ENCODE measurements at regions not wholly inside any gene's neighbourhood (a gene's known extent, or its start where the extent isn't known, plus 50 kb on each side); places are given as distances from the start of the nearest gene placed in this dataset.

DNA sequence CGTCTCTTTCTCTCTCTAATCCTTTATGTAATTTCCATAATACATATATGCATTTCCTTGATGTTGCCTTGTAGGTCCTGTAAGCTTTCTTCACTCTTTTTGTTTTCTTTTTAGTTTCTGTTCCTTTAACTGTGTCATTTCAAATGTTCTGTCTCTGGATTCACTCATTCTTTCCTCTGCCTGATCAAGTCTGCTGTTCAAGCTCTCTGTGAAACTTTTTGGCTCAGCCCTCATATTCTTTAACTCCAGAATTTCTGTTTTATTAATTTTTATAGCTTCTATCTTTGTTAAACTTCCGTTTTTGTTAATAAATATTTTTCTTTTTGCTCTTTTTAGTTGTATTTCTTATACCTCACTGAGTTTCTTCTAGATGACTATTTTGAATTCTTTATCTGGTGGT is 321.3 kb upstream of the LMO3 start:
- Histone ChIP-seq H3K4me1 (no peaks in the 10 kb centered on the region), H3K9me3 (peaks cover 0 to 13% of the 10 kb centered on the region in 2 donors), H3K27me3 (no peaks in the 10 kb centered on the region), H3K36me3 (no peaks in the 10 kb centered on the region), H3K27ac (no peak overlapping the region), H3K4me3 (no peak overlapping the region)
- DNase-seq (ENCODE audit: low spot score) = no peak
- TF ChIP-seq, protein P1, sequence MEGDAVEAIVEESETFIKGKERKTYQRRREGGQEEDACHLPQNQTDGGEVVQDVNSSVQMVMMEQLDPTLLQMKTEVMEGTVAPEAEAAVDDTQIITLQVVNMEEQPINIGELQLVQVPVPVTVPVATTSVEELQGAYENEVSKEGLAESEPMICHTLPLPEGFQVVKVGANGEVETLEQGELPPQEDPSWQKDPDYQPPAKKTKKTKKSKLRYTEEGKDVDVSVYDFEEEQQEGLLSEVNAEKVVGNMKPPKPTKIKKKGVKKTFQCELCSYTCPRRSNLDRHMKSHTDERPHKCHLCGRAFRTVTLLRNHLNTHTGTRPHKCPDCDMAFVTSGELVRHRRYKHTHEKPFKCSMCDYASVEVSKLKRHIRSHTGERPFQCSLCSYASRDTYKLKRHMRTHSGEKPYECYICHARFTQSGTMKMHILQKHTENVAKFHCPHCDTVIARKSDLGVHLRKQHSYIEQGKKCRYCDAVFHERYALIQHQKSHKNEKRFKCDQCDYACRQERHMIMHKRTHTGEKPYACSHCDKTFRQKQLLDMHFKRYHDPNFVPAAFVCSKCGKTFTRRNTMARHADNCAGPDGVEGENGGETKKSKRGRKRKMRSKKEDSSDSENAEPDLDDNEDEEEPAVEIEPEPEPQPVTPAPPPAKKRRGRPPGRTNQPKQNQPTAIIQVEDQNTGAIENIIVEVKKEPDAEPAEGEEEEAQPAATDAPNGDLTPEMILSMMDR (IDR thresholded peaks at IDR 0.05) = no peak

DNA sequence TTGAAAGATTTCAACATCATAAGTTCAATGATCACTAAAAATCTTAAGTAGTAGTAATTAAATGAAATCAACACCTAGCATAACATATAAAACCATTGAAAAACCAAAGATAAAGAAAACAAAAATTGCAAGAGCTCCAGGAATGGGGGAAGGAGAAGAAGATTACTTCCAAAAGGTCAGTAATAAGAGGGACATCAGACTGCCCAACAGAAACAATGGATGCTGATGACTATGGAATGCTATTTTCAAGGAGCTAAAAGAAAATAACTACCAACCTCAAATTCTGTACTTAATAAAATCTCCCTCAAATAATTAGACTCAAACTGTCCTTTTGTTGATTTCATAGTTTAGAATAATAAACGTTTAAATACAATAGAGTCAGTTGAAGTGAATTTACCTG is 314.5 kb upstream of the LMO3 start:
- Histone ChIP-seq H3K36me3 (no peaks in the 10 kb centered on the region), H3K9me3 (peaks cover 0 to 13% of the 10 kb centered on the region in 2 donors)
- TF ChIP-seq, protein P1 (IDR thresholded peaks at IDR 0.05) = no peak

DNA sequence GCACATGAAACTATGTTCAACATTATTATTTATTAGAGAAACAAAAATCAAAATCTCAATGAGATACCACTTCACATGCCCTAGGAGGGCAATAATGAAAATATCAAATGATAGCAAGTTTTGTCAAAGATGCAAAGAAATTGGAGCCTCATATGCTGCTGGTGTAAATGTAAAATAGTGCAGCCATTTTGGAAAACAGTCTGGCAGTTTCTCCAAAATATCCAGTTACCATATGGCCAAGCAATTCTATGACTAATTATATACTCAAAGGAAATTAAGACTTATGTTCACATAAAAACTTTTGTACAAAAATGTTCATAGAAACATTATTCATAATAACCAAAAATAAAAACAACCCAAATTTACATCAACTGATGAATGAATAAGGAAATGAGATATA is 313.6 kb upstream of the LMO3 start:
- TF ChIP-seq, protein P1 (IDR thresholded peaks at IDR 0.05) = no peak
- Histone ChIP-seq H3K36me3 (no peaks in the 10 kb centered on the region), H3K27me3 (no peaks in the 10 kb centered on the region), H3K4me1 (no peaks in the 10 kb centered on the region), H3K9me3 (peaks cover 0 to 13% of the 10 kb centered on the region in 2 donors), H3K4me3 (no peak overlapping the region), H3K27ac (no peak overlapping the region)
- no peak for DNase-seq (ENCODE audit: low spot score)

More for the DNA sequence above, 314.5 kb upstream of the LMO3 start:
- H3K4me3 ChIP-seq = no peak overlapping the region
- no peak overlapping the region for H3K27ac ChIP-seq
- no peaks in the 10 kb centered on the region for H3K4me1 ChIP-seq
- no peak for DNase-seq (ENCODE audit: low spot score)
- no peaks in the 10 kb centered on the region for H3K27me3 ChIP-seq

DNA sequence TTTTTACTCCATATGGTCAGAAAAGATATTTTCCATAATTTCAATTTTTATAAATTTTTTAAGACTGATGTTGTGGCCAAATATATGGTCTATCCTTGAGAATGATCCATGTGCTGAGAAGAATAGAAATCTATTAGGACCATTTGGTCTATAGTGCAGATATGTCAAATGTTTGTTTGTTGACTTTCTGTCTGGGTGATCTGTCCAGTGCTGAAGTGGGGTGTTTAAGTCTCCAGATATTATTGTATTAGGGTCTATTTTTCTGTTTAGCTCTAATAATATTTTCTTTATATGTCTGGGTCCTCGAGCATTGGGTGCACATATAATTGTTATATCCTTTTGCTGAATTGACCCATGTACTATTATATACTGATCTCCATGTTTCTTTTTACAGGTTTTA is 308.9 kb upstream of the LMO3 start:
- H3K4me3 ChIP-seq = no peak overlapping the region
- no peaks in the 10 kb centered on the region for H3K4me1 ChIP-seq
- DNase-seq (ENCODE audit: low spot score) = no peak
- H3K9me3 ChIP-seq = no peaks in the 10 kb centered on the region
- H3K27ac ChIP-seq = no peak overlapping the region
- H3K27me3 ChIP-seq = no peaks in the 10 kb centered on the region
- TF ChIP-seq, protein P1 (IDR thresholded peaks at IDR 0.05) = no peak
- H3K36me3 ChIP-seq = no peaks in the 10 kb centered on the region

DNA sequence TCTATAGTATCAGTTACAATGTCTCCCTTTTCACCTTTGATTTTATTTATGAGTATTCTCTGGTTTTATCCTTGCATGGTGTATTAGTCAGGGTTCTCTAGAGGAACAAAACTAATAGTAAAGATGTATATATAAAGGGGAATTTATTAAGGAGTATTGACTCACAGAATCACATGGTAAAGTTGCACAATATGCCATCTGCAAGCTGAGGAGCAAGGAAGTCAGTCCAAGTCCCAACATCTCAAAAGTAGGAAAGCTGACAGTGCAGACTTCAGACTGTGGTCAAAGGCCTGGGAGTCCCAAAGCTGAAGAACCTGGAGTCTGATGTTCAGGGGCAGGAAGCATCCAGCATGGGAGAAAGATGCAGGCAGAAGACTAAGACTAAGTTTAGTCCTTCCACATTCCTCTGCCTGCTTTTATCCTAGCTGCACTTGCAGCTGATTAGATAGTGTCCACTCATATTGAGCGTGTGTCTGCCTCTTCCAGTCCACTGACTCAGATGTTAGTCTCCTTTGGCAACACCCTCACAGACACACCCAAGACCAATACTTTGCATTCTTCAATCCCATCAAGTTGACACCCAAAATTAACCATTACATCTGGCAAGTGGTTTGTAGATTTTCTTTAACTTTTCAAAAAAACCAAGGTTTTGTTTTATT is 308.0 kb upstream of the LMO3 start:
- no peak overlapping the region for H3K4me3 ChIP-seq
- no peak overlapping the region for H3K27ac ChIP-seq
- no peaks in the 10 kb centered on the region for H3K4me1 ChIP-seq
- H3K36me3 ChIP-seq = no peaks in the 10 kb centered on the region
- no peaks in the 10 kb centered on the region for H3K27me3 ChIP-seq
- no peaks in the 10 kb centered on the region for H3K9me3 ChIP-seq
- DNase-seq (ENCODE audit: low spot score) = no peak
- TF ChIP-seq, protein P1 (IDR thresholded peaks at IDR 0.05) = no peak

DNA sequence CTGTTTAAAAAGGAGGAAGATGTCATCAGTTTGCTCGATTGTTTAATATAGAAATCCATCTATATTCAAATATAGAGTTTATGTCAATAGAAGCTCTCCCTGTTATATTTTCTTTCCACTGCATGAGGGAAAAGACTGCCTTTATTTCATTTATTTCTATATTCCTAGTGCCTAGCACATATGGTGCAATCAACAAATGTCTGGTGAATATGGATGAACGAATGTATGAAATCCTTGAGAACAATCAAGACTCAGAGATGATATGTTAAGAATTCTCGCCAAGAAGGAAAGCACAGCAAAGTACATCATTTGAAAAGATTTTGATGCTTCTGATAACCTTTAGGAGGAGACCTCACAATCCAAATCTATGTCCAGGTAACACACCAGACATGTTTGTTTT is 296.0 kb upstream of the LMO3 start:
- TF ChIP-seq, protein P1 (IDR thresholded peaks at IDR 0.05) = no peak
- Histone ChIP-seq H3K9me3 (peaks cover 0 to 18% of the 10 kb centered on the region in 2 donors), H3K4me3 (no peak overlapping the region), H3K27me3 (no peaks in the 10 kb centered on the region), H3K4me1 (no peaks in the 10 kb centered on the region), H3K27ac (no peak overlapping the region), H3K36me3 (no peaks in the 10 kb centered on the region)
- DNase-seq (ENCODE audit: low spot score) = no peak
